K562 (cell line): ENCODE measurements at regions not wholly inside any gene's neighbourhood (a gene's known extent, or its start where the extent isn't known, plus 50 kb on each side); places are given as distances from the start of the nearest gene placed in this dataset.

ENCODE experiments used
- ARHGAP35 ChIP-seq: fragments of 450-650 bp; IDR thresholded peaks from 2 replicates; pipeline ENCODE4 v1.6.1; 2018; ENCODE audit not compliant: partially characterized antibody
- ARNT ChIP-seq, 2 experiments: fragments of 450-650 bp; IDR thresholded peaks; 2 replicates each; pipeline ENCODE4 v1.6.1; 2016; ENCODE audit warnings: mild to moderate bottlenecking in 1 of 2
- BMI1 ChIP-seq: fragments of 150-350 bp; IDR thresholded peaks from 2 replicates; pipeline ENCODE4 v1.6.1; 2014; ENCODE audit warnings: low read length
- CHD1 ChIP-seq: fragments of 200-600 bp; sonication (generic); IDR thresholded peaks from one replicate; pipeline ENCODE4 v1.6.1; 2012; ENCODE audit warnings: mild to moderate bottlenecking, moderate library complexity, low read length, inconsistent platforms
- DDX20 ChIP-seq: fragments of 450-650 bp; IDR thresholded peaks from 2 replicates; pipeline ENCODE4 v1.6.1; 2016; ENCODE audit warnings: missing genetic modification characterization, low read depth, mild to moderate bottlenecking, missing compliant biosample characterization, moderate library complexity
- E2F3 ChIP-seq: fragments of 250-450 bp; sonication (Bioruptor Pico); IDR thresholded peaks from 2 replicates; pipeline ENCODE4 v1.4.0; 2020; ENCODE audit warnings: mild to moderate bottlenecking
- ESRRB ChIP-seq: fragments of 250-450 bp; sonication (Bioruptor Pico); IDR thresholded peaks from 2 replicates; pipeline ENCODE4 v1.5.0; 2020; ENCODE audit warnings: mild to moderate bottlenecking, moderate library complexity, borderline replicate concordance
- GTF2B ChIP-seq: IDR thresholded peaks from 2 replicates; pipeline ENCODE4 v1.6.1; 2011; ENCODE audit not compliant: insufficient read length; ENCODE audit errors: extremely low read depth
- KDM5B ChIP-seq: fragments of 200-600 bp; sonication (generic); IDR thresholded peaks from 2 replicates; pipeline ENCODE4 v1.6.1; 2012; ENCODE audit warnings: low read depth, mild to moderate bottlenecking, moderate library complexity, low read length, control low read depth, inconsistent platforms; ENCODE audit not compliant: insufficient replicate concordance
- MIER1 ChIP-seq: fragments of 450-650 bp; IDR thresholded peaks from 2 replicates; pipeline ENCODE4 v1.6.1; 2016; ENCODE audit warnings: antibody characterized with exemption, mild to moderate bottlenecking, low read depth
- NCOR1 ChIP-seq: fragments of 450-650 bp; IDR thresholded peaks from 2 replicates; pipeline ENCODE4 v1.6.1; 2016; ENCODE audit warnings: mild to moderate bottlenecking, moderate library complexity
- NFRKB ChIP-seq: fragments of 450-650 bp; IDR thresholded peaks from 2 replicates; pipeline ENCODE4 v1.6.1; 2016; ENCODE audit warnings: low read depth
- RB1 ChIP-seq: fragments of 450-650 bp; IDR thresholded peaks from 2 replicates; pipeline ENCODE4 v1.6.1; 2017; ENCODE audit warnings: low read depth, mild to moderate bottlenecking
- ZC3H11A ChIP-seq: IDR thresholded peaks from 2 replicates; pipeline ENCODE4 v1.6.1; 2012; ENCODE audit warnings: low read depth, low read length, improper control_type of control experiment
- ZNF143 ChIP-seq: sonication (generic); formaldehyde crosslinking; IDR thresholded peaks from 2 replicates; pipeline ENCODE4 v1.9.0; 2022; ENCODE audit warnings: mild to moderate bottlenecking, missing genetic modification reagents
- TF ChIP-seq, protein P1 (sequence below): fragments of 250-450 bp; sonication (Bioruptor Pico); IDR thresholded peaks from 2 replicates; pipeline ENCODE4 v1.4.0; 2020; ENCODE audit warnings: mild to moderate bottlenecking
- TF ChIP-seq, protein P2 (sequence below), 2 experiments: fragments of 250-450 bp in 1 of 2; fragments of 450-650 bp in 1 of 2; sonication (Bioruptor Pico) in 1 of 2; IDR thresholded peaks; 2 replicates each; pipeline versions ENCODE4 v1.6.1 to v1.8.0; 2016 to 2021; ENCODE audit warnings: mild to moderate bottlenecking in 2 of 2, moderate library complexity in 2 of 2, missing compliant biosample characterization in 1 of 2, missing genetic modification characterization in 1 of 2
- TF ChIP-seq, protein P3 (sequence below), 3 experiments: IDR thresholded peaks in 2 of 3; conservative IDR thresholded peaks in 1 of 3; 2 replicates each; pipeline ENCODE4 v1.5.1; 2011 to 2012; ENCODE audit warnings: low read length in 3 of 3, mild to moderate bottlenecking in 3 of 3, control low read depth in 2 of 3, improper control_type of control experiment in 1 of 3, inconsistent platforms in 1 of 3, low read depth in 1 of 3, mixed read lengths in 1 of 3, moderate library complexity in 1 of 3; ENCODE audit not compliant: insufficient read depth in 2 of 3

GRCh38 chr7:7099584-7100014 lies 82.7 kb upstream of the C1GALT1 start (continued):
- TF ChIP-seq, protein P1, sequence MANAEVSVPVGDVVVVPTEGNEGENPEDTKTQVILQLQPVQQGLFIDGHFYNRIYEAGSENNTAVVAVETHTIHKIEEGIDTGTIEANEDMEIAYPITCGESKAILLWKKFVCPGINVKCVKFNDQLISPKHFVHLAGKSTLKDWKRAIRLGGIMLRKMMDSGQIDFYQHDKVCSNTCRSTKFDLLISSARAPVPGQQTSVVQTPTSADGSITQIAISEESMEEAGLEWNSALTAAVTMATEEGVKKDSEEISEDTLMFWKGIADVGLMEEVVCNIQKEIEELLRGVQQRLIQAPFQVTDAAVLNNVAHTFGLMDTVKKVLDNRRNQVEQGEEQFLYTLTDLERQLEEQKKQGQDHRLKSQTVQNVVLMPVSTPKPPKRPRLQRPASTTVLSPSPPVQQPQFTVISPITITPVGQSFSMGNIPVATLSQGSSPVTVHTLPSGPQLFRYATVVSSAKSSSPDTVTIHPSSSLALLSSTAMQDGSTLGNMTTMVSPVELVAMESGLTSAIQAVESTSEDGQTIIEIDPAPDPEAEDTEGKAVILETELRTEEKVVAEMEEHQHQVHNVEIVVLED = no peak
- TF ChIP-seq KDM5B (no peak), BMI1 (no peak), ESRRB (CRISPR knock-in tag) (no peak), NCOR1 (peak; percentile 79), ARHGAP35 (no peak), GTF2B (no peak), MIER1 (no peak), ARNT (IDR thresholded peaks at IDR 0.05) (peak; percentile 64 to 65; a peak in 2 of 4 replicates), ZC3H11A (no peak), E2F3 (CRISPR knock-in tag) (no peak), DDX20 (no peak), NFRKB (no peak), RB1 (0 out of 2 replicates have a peak, but pooled peaks have one; percentile 45), ZNF143 (CRISPR knock-in tag) (no peak), CHD1 (no peak)
- TF ChIP-seq, protein P2, sequence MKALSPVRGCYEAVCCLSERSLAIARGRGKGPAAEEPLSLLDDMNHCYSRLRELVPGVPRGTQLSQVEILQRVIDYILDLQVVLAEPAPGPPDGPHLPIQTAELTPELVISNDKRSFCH (CRISPR knock-in tag; IDR thresholded peaks at IDR 0.05) = no peak
- TF ChIP-seq, protein P2 (tag; IDR thresholded peaks at IDR 0.05) = no peak
- TF ChIP-seq, protein P3, sequence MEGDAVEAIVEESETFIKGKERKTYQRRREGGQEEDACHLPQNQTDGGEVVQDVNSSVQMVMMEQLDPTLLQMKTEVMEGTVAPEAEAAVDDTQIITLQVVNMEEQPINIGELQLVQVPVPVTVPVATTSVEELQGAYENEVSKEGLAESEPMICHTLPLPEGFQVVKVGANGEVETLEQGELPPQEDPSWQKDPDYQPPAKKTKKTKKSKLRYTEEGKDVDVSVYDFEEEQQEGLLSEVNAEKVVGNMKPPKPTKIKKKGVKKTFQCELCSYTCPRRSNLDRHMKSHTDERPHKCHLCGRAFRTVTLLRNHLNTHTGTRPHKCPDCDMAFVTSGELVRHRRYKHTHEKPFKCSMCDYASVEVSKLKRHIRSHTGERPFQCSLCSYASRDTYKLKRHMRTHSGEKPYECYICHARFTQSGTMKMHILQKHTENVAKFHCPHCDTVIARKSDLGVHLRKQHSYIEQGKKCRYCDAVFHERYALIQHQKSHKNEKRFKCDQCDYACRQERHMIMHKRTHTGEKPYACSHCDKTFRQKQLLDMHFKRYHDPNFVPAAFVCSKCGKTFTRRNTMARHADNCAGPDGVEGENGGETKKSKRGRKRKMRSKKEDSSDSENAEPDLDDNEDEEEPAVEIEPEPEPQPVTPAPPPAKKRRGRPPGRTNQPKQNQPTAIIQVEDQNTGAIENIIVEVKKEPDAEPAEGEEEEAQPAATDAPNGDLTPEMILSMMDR (IDR thresholded peaks at IDR 0.05 in 2 of 3, conservative IDR thresholded peaks at IDR 0.05 in 1 of 3; ENCODE audit: insufficient read depth in 2 of 3, low read depth in 1 of 3, low read length in 3 of 3) = no peak
- TF ChIP-seq, all 486 proteins: peak for 114
